OCI-LY3 (cell line): ENCODE measurements at regions not wholly inside any gene's neighbourhood (a gene's known extent, or its start where the extent isn't known, plus 50 kb on each side); places are given as distances from the start of the nearest gene placed in this dataset.

ENCODE experiments used
- CTCF ChIP-seq: fragments of 200-600, 300-600 bp; sonication (generic); IDR thresholded peaks from 2 replicates; pipeline ENCODE4 v1.5.1; 2014; ENCODE audit warnings: antibody characterized with exemption, low read length, low read depth
- EZH2phosphoT487 ChIP-seq: fragments of 200-600 bp; shearing (Covaris generic); IDR thresholded peaks from 2 replicates; pipeline ENCODE4 v1.6.1; 2018; ENCODE audit warnings: antibody characterized with exemption, mixed run types, low read depth

GRCh38 chr14:82079553-82079952, 545.9 kb upstream of the SEL1L start:
- TF ChIP-seq CTCF (no peak), EZH2phosphoT487 (no peak)
